SJCRH30 (cell line): ENCODE measurements at regions not wholly inside any gene's neighbourhood (a gene's known extent, or its start where the extent isn't known, plus 50 kb on each side); places are given as distances from the start of the nearest gene placed in this dataset.
A peak's percentile ranks its signal among the peaks of the same experiment; 100 is the strongest.

Experiments used
- DNase-seq, 2 experiments: peaks; one replicate each; pipeline ENCODE4 v3.0.0-alpha.2; 2015 to 2020
- H3K27ac ChIP-seq: fragments of 250-450 bp; sonication (Bioruptor Pico); 2 replicates; pipeline ENCODE4 v1.5.1; 2020; ENCODE audit warnings: mild to moderate bottlenecking, moderate library complexity
- H3K27me3 ChIP-seq: fragments of 250-450 bp; sonication (Bioruptor Pico); 2 replicates; pipeline ENCODE4 v1.5.1; 2020; ENCODE audit warnings: mild to moderate bottlenecking, moderate library complexity
- H3K36me3 ChIP-seq: fragments of 250-450 bp; sonication (Bioruptor Pico); 2 replicates; pipeline ENCODE4 v1.5.1; 2020; ENCODE audit warnings: mild to moderate bottlenecking, moderate library complexity
- H3K4me1 ChIP-seq: fragments of 250-450 bp; sonication (Bioruptor Pico); 2 replicates; pipeline ENCODE4 v1.5.1; 2020; ENCODE audit warnings: mild to moderate bottlenecking, moderate library complexity
- H3K4me3 ChIP-seq: fragments of 250-450 bp; sonication (Bioruptor Pico); 2 replicates; pipeline ENCODE4 v1.5.1; 2020; ENCODE audit warnings: mild to moderate bottlenecking, moderate library complexity
- H3K9me3 ChIP-seq: fragments of 250-450 bp; sonication (Bioruptor Pico); replicated peaks from 2 replicates; pipeline ENCODE4 v1.5.1; 2020; ENCODE audit warnings: mild to moderate bottlenecking, moderate library complexity

- Histone ChIP-seq H3K4me3 (no peak overlapping the region), H3K27ac (no peak overlapping the region), H3K27me3 (0 out of 2 replicates have a peak, but pooled peaks cover 4% of the 10 kb centered on the region), H3K4me1 (no peaks in the 10 kb centered on the region), H3K36me3 (no peaks in the 10 kb centered on the region), H3K9me3 (no peaks in the 10 kb centered on the region)
- DNase-seq = no peak
Observed at GRCh38 chr4:24265989-24266388, 318.4 kb downstream of the DHX15 start.

- Histone ChIP-seq H3K27ac (no peak overlapping the region), H3K36me3 (no peaks in the 10 kb centered on the region), H3K9me3 (no peaks in the 10 kb centered on the region), H3K4me1 (no peaks in the 10 kb centered on the region), H3K4me3 (no peak overlapping the region), H3K27me3 (0 out of 2 replicates have a peak, but pooled peaks cover 4% of the 10 kb centered on the region)
- DNase-seq = peak in 1 of 2 experiments; percentile 3
Observed at GRCh38 chr4:24262616-24263015, 321.7 kb downstream of the DHX15 start.

DNA sequence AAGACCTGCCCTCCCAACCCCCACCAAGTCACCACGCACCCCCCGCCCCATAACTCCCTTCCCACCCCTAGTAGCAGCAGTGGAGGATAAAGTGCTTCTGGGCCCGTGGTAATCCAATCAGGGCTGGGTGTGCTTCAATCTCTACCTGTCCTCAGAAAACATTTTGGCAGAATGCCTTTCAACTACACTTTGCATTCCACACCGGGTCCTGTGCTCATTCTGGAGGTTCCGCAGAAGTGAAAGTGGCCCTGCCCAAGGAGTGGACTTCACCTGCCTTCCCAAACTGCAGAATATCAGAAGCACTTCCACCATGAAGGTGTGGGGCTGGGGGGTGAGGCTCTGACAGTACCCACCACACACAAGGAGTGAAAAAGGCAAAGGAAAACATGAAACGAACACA lies 322.3 kb downstream of the DHX15 start:
- Histone ChIP-seq H3K27ac (no peak overlapping the region), H3K36me3 (no peaks in the 10 kb centered on the region)
- no peak for DNase-seq

DNA sequence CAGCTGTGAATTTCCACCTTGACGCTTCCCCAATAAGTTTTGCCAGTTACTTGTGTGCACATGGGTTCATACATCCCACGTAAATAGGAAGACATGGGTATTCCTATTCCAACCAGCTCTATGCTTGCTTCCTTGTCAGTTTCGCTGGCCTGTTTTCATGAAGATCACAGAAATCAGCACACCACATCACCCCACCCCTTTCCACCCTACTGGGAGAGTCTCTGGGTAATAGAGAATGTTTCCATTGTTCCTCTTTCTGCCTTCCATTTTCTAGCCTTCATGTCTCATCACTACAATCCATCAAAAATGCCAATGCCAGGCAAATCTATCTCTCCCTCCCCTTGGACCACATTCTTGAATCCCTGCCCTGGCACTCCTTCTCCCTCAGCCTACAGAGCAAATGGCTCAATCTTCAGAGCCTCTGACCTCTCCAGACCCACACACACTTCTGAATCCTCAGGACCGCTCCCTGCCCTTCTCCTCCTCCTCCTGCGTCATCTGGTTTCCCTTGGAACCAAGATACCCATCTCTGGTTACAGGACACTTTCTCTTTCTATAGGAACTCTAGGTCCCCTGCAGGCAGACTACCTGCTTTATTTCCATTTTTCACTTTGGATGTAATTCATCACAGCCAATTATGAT lies 323.3 kb downstream of the DHX15 start:
- no peak for DNase-seq
- H3K27ac ChIP-seq = no peak overlapping the region
- no peak overlapping the region for H3K4me3 ChIP-seq
- no peaks in the 10 kb centered on the region for H3K9me3 ChIP-seq
- H3K27me3 ChIP-seq = 0 out of 2 replicates have a peak, but pooled peaks cover 4% of the 10 kb centered on the region
- no peaks in the 10 kb centered on the region for H3K4me1 ChIP-seq
- H3K36me3 ChIP-seq = no peaks in the 10 kb centered on the region

More for the DNA sequence above, 322.3 kb downstream of the DHX15 start:
- H3K9me3 ChIP-seq = no peaks in the 10 kb centered on the region
- H3K4me3 ChIP-seq = no peak overlapping the region
- no peaks in the 10 kb centered on the region for H3K4me1 ChIP-seq
- 0 out of 2 replicates have a peak, but pooled peaks cover 4% of the 10 kb centered on the region for H3K27me3 ChIP-seq

DNA sequence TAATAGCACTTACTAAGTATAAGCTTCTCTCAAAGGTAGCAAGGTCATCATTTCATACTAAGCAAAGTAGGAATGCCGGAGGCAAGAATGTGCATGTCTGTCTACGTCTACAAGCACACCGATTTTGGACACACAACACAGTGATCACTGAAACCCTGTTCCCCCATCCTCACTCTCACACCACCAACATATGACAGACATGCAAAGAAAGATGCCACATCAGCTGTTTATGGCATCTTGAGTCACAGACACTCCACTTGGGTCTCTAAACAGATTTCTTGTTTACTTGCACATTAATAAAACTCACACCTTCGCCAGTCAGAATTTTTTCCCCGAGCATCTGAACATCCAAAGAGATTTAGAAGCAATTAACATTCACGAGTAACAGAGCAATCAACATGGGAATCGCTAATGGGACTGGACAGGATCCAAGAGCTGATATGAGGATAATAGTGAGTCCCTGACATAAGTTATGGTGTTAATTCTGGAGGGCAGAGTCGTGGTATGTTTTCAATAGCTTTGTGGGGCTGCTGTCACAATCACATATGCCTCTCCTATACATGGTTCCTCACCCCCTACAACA lies 324.1 kb downstream of the DHX15 start:
- no peaks in the 10 kb centered on the region for H3K36me3 ChIP-seq
- H3K4me3 ChIP-seq = no peak overlapping the region
- no peak for DNase-seq
- H3K27me3 ChIP-seq = 0 out of 2 replicates have a peak, but pooled peaks cover 4% of the 10 kb centered on the region
- H3K4me1 ChIP-seq = no peaks in the 10 kb centered on the region
- no peak overlapping the region for H3K27ac ChIP-seq
- H3K9me3 ChIP-seq = no peaks in the 10 kb centered on the region

DNA sequence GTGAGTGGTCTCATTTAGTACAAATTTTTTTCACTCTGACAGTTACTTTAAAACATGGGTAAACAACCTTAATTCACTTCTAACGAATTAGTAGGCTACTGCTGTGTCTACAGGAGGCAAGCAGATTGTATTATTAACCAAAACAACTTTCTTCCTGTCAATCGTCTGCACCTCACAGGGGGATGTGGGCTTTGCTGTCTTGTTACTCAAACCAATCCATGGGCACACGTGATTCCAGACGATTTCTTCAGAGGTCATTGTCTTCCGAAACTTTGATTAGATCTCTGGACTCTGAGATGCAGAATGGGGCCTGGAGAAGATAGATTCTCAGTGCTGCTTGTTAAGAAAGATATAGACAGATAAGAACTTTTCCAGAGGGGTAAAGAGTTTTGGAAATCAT lies 327.8 kb downstream of the DHX15 start:
- DNase-seq = no peak
- no peaks in the 10 kb centered on the region for H3K27me3 ChIP-seq
- H3K36me3 ChIP-seq = no peaks in the 10 kb centered on the region
- H3K4me3 ChIP-seq = no peak overlapping the region
- no peaks in the 10 kb centered on the region for H3K4me1 ChIP-seq
- no peaks in the 10 kb centered on the region for H3K9me3 ChIP-seq
- H3K27ac ChIP-seq = no peak overlapping the region

DNA sequence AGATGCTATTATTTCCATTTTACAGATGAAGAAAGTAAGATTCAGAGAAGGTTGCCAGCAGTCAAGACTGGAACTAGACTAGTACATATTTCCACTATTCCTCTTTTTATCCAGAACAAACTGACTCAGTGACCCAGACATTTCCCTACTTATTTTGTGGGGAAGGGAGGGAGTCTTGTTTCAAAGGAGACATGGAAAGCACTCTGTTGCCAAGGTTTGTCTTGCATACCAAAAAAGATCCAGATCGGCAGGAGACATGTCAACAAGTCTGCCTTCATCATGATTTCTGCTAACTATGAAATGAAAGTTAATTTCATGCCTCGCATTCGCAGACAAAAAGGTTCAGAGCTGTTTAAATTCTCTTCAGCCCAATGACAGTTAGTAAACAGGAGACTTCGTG lies 328.3 kb downstream of the DHX15 start:
- DNase-seq = no peak
- Histone ChIP-seq H3K27me3 (no peaks in the 10 kb centered on the region), H3K9me3 (no peaks in the 10 kb centered on the region), H3K4me3 (no peak overlapping the region), H3K27ac (no peak overlapping the region), H3K4me1 (no peaks in the 10 kb centered on the region), H3K36me3 (no peaks in the 10 kb centered on the region)

- Histone ChIP-seq H3K27me3 (no peaks in the 10 kb centered on the region), H3K27ac (no peak overlapping the region), H3K9me3 (no peaks in the 10 kb centered on the region), H3K36me3 (no peaks in the 10 kb centered on the region), H3K4me1 (no peaks in the 10 kb centered on the region), H3K4me3 (no peak overlapping the region)
- no peak for DNase-seq
Observed at GRCh38 chr4:24252121-24252520, 332.2 kb downstream of the DHX15 start.

DNA sequence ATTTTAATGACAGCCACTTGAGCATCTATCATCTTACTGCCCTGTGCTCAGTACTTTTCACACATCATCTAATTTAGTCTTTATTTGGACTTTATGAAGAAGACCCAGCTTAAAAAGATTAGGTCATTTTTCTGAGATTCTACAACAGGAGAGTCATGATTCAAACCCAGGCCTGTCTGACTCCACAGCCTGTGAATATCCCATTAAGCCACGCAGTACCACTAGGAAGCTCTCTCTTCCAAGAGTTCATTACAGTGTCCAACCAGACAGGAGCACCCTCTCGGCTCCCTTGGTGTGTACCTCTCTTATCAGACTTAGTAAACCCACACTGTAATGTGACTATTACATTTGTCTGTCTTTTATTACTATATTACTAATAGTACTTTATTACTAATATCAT lies 332.8 kb downstream of the DHX15 start:
- Histone ChIP-seq H3K9me3 (no peaks in the 10 kb centered on the region), H3K27ac (no peak overlapping the region), H3K4me3 (no peak overlapping the region), H3K27me3 (no peaks in the 10 kb centered on the region), H3K36me3 (no peaks in the 10 kb centered on the region), H3K4me1 (no peaks in the 10 kb centered on the region)
- DNase-seq = no peak

DNA sequence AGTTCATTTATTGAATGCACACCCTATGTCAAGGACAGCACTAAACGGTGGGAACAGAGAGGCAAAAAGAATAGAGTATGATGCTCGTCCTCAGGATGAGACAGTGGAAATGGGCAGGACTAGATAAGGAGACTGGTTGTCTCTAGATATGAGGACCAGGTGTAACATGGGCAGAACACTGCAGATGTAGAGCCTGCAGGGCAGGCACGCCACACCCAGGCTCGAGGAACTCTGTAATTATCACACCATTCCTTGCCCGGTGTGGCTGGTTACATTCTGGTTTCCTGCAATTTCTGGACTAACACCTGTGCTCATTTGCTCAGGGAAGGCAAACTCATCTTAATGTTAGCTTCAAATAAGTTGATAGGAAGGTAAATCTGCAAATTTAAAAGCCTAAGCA lies 334.4 kb downstream of the DHX15 start:
- Histone ChIP-seq H3K4me3 (no peak overlapping the region), H3K9me3 (no peaks in the 10 kb centered on the region), H3K36me3 (no peaks in the 10 kb centered on the region), H3K27ac (no peak overlapping the region), H3K4me1 (no peaks in the 10 kb centered on the region; the same call in 1 of the 2 replicates), H3K27me3 (no peaks in the 10 kb centered on the region)
- no peak for DNase-seq

DNA sequence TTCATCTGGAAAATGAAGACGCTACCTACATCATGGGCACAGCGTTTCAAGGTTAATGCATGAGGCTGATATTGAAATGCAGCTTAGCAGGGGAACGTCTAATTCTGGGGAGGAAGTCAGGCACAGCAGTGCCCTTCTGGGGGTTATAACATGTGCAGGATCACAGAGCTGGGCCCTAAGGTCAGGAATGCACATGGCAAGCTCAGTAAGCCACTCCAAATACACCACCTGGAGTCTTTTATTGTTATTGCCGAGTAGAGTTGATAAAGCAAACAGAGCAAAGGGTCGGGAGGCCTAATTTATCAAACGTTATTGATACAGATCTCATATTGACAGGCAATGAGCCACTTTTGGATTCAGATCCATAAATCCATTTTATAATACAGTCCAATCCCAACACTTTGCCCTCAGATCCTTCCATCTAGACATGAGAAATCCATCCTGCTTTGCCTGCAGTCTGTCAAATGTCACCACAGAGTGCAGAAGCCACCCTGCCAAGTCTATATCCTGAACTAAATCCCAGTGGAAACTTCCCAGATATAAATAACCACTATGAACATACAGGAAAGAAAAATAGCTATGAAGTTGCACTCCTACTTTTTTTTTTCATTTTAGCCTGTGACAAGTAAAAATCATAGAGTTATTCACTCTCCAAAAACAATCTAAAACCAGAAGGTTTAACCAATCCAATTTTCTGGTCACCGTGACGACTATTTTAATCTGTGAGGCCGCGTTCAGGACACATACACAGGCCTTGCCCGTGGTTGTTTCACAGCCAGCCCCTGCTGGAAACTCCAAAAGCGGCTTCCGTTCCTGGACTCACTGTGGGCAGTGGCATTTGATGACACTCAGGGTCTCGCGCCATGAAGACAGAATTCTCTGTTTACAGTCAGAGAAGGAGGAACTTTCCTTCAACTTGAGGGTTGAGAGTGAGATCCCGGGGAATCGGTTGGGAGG lies 335.4 kb downstream of the DHX15 start:
- Histone ChIP-seq H3K36me3 (no peaks in the 10 kb centered on the region), H3K4me1 (peaks cover 2% of the 10 kb centered on the region), H3K9me3 (no peaks in the 10 kb centered on the region), H3K27me3 (no peaks in the 10 kb centered on the region), H3K27ac (no peak overlapping the region), H3K4me3 (no peak overlapping the region)
- DNase-seq = no peak

- Histone ChIP-seq H3K27me3 (no peaks in the 10 kb centered on the region), H3K4me3 (no peak overlapping the region), H3K9me3 (no peaks in the 10 kb centered on the region), H3K36me3 (no peaks in the 10 kb centered on the region), H3K27ac (no peak overlapping the region), H3K4me1 (peaks cover 6% of the 10 kb centered on the region)
- DNase-seq = peak; percentile 4 to 22
Observed at GRCh38 chr4:24245491-24245820, 338.9 kb downstream of the DHX15 start.

DNA sequence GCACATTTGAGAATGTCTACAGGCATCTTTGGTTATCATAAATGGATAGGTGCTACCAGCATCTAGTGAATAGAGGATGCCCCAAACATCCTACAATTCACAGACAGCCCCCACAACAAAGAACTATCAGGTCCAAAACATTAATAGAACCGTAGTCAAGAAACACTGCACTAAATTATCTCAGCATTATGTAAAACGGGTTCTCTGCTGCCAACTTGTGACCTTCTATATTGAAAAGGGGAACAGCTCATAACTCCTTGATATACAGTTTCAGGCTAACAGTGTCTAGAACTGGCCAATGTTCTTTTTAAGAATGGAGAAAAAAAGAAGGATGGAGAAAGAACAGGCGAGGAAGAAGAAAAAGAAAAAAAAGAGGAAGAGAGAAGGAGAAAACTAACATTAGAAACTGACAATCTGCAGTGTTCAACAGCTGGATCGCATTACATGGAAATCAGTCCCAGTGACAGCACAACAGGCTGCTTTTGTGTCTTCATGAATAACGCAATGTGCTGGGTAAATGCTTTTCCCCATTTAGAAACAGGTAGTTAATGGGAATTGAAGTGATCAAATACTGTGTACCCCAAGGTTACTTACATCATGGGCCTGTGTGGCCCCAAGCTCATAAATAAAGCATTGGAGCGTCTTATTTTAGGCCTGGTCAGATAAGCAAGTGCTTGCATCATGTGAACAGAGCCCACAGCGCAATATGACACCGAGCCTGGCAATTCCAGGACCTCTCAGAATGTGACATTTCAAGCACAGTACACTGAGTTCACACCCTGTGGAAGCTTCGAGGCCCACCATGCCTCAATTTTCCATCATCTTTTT lies 339.5 kb downstream of the DHX15 start:
- H3K4me1 ChIP-seq = peaks cover 6% of the 10 kb centered on the region
- no peak overlapping the region for H3K27ac ChIP-seq
- H3K27me3 ChIP-seq = no peaks in the 10 kb centered on the region
- no peaks in the 10 kb centered on the region for H3K36me3 ChIP-seq
- H3K9me3 ChIP-seq = no peaks in the 10 kb centered on the region
- peak; percentile 17 to 45 for DNase-seq
- H3K4me3 ChIP-seq = no peak overlapping the region

DNA sequence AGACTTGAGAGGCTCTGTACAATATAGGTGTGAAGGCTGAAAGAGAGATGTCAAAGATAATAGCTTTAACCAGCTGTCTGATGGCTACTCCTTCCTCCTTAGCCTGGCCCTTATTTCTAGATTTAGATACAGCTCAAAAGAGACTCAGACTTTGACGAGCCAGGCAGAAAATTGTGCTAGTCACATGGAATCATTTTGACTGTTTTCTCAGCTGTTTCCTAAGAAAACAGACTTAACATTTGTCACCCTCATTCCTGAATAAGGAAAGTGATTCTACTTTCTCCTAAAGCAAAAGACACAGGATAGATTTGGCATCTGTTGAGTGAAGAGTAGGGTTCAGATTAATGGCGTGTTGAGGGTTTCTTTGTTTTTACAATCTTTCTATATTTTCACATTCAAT lies 340.7 kb downstream of the DHX15 start:
- peaks cover 6% of the 10 kb centered on the region for H3K4me1 ChIP-seq
- H3K27me3 ChIP-seq = no peaks in the 10 kb centered on the region
- H3K4me3 ChIP-seq = no peak overlapping the region
- DNase-seq = peak in 1 of 2 experiments; percentile 24
- no peaks in the 10 kb centered on the region for H3K9me3 ChIP-seq
- no peaks in the 10 kb centered on the region for H3K36me3 ChIP-seq
- no peak overlapping the region for H3K27ac ChIP-seq
